ENCODE measurements at regions not wholly inside any gene's neighbourhood (a gene's known extent, or its start where the extent isn't known, plus 50 kb on each side); places are given as distances from the start of the nearest gene placed in this dataset.

DNA sequence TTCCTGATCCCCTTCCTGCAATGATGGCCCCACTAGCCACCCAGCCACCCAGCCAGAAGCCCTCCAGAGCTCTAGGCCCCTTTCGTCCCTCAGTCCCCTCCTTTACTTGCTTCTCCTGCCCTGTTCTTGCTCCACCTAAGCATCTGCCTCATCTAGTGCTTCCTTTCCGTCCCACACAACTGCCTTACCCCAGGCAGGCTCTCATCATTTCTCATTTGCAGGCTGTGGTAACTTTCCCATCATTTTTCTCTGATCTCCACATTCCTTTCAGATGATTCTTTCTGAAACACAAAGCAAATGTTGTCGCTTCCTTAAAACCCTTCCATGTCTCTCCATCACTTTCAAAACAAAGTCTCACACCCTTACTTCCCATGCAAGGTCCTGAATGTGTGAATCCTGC is 459.8 kb downstream of the METTL4 start (continued):
- TF ChIP-seq, protein P1, sequence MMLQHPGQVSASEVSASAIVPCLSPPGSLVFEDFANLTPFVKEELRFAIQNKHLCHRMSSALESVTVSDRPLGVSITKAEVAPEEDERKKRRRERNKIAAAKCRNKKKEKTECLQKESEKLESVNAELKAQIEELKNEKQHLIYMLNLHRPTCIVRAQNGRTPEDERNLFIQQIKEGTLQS (IDR thresholded peaks at IDR 0.05): no peak
- TF ChIP-seq HNF4G (IDR thresholded peaks at IDR 0.05) (no peak), HNF4A (conservative IDR thresholded peaks at IDR 0.05) (no peak), JUND (IDR thresholded peaks at IDR 0.05) (no peak), RAD21 (IDR thresholded peaks at IDR 0.05) (no peak), SP1 (IDR thresholded peaks at IDR 0.05) (no peak), FOXA1 (IDR thresholded peaks at IDR 0.05) (no peak), FOXA2 (IDR thresholded peaks at IDR 0.05) (no peak), EGR1 (IDR thresholded peaks at IDR 0.05; ENCODE audit: low read depth in 2 of 2) (no peak), RXRA (IDR thresholded peaks at IDR 0.05) (no peak)
- TF ChIP-seq, protein P2, sequence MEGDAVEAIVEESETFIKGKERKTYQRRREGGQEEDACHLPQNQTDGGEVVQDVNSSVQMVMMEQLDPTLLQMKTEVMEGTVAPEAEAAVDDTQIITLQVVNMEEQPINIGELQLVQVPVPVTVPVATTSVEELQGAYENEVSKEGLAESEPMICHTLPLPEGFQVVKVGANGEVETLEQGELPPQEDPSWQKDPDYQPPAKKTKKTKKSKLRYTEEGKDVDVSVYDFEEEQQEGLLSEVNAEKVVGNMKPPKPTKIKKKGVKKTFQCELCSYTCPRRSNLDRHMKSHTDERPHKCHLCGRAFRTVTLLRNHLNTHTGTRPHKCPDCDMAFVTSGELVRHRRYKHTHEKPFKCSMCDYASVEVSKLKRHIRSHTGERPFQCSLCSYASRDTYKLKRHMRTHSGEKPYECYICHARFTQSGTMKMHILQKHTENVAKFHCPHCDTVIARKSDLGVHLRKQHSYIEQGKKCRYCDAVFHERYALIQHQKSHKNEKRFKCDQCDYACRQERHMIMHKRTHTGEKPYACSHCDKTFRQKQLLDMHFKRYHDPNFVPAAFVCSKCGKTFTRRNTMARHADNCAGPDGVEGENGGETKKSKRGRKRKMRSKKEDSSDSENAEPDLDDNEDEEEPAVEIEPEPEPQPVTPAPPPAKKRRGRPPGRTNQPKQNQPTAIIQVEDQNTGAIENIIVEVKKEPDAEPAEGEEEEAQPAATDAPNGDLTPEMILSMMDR (IDR thresholded peaks at IDR 0.05; ENCODE audit: low read depth, low read length, missing input control): no peak

DNA sequence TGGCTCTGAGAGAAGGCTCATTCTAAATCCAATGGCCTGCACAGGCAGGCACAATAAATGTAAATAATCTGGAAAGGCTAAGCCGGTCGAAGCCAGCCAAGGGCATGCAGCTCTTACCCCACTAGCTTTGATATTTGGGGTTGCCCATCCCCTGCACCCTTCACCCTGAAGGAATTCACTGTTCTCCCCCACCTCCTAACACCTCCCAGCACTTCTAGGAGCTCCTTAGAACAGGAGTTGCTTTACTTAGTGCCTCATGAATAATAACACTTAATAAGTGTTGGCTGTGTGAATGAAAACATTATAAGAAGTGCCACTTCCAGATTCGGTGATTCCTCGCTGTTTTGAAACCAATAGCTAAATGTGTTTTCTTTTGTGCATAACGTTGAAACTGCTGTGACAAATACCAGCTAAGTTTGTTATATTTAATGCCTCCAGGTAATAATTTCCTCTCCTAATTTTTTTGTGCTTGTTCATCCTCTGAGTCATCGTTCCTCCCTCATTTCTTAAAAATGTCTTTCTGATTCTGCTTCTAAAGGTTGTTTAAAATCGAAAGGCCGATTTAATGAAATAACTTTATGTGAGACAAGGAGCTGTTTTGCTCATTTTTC is 458.8 kb downstream of the METTL4 start:
- 74% methylated on average over 8 of the region's 8 CpGs for WGBS
- TF ChIP-seq, protein P3, sequence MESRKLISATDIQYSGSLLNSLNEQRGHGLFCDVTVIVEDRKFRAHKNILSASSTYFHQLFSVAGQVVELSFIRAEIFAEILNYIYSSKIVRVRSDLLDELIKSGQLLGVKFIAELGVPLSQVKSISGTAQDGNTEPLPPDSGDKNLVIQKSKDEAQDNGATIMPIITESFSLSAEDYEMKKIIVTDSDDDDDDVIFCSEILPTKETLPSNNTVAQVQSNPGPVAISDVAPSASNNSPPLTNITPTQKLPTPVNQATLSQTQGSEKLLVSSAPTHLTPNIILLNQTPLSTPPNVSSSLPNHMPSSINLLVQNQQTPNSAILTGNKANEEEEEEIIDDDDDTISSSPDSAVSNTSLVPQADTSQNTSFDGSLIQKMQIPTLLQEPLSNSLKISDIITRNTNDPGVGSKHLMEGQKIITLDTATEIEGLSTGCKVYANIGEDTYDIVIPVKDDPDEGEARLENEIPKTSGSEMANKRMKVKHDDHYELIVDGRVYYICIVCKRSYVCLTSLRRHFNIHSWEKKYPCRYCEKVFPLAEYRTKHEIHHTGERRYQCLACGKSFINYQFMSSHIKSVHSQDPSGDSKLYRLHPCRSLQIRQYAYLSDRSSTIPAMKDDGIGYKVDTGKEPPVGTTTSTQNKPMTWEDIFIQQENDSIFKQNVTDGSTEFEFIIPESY (IDR thresholded peaks at IDR 0.05): no peak
- TF ChIP-seq NR2F2 (IDR thresholded peaks at IDR 0.05) (no peak), JUND (IDR thresholded peaks at IDR 0.05) (no peak), YY1 (IDR thresholded peaks at IDR 0.05) (no peak), RAD21 (IDR thresholded peaks at IDR 0.05) (no peak)
- TF ChIP-seq, protein P2 (IDR thresholded peaks at IDR 0.05; ENCODE audit: low read depth, low read length, missing input control): no peak

DNA sequence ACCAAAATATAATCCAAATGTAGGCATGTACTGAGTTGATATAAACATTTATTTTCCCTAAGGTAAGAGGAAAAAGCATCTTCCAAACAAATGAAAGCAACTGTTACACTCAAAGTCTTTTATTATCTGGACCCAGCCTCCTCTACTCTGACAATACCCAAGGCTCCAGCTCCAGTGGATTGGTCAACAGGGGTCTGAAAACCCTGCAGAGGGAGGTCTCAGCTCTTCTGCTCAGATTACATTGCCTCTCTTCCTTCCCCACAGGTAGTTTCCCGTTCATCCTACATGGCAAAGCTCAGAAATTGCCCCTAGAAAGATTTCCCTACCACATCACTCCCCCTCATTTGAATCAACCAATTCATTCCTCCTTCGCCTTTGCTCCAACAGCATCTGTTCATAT is 457.0 kb downstream of the METTL4 start:
- DNase-seq (ENCODE audit: low spot score): no peak
- TF ChIP-seq, protein P4, sequence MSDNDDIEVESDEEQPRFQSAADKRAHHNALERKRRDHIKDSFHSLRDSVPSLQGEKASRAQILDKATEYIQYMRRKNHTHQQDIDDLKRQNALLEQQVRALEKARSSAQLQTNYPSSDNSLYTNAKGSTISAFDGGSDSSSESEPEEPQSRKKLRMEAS (IDR thresholded peaks at IDR 0.05): no peak
- TF ChIP-seq HNF4G (IDR thresholded peaks at IDR 0.05) (no peak), TAF1 (conservative IDR thresholded peaks at IDR 0.05) (no peak), SP1 (IDR thresholded peaks at IDR 0.05) (no peak), FOXA2 (IDR thresholded peaks at IDR 0.05) (no peak), FOXA1 (IDR thresholded peaks at IDR 0.05) (no peak), RAD21 (IDR thresholded peaks at IDR 0.05) (no peak)
- TF ChIP-seq, protein P5, sequence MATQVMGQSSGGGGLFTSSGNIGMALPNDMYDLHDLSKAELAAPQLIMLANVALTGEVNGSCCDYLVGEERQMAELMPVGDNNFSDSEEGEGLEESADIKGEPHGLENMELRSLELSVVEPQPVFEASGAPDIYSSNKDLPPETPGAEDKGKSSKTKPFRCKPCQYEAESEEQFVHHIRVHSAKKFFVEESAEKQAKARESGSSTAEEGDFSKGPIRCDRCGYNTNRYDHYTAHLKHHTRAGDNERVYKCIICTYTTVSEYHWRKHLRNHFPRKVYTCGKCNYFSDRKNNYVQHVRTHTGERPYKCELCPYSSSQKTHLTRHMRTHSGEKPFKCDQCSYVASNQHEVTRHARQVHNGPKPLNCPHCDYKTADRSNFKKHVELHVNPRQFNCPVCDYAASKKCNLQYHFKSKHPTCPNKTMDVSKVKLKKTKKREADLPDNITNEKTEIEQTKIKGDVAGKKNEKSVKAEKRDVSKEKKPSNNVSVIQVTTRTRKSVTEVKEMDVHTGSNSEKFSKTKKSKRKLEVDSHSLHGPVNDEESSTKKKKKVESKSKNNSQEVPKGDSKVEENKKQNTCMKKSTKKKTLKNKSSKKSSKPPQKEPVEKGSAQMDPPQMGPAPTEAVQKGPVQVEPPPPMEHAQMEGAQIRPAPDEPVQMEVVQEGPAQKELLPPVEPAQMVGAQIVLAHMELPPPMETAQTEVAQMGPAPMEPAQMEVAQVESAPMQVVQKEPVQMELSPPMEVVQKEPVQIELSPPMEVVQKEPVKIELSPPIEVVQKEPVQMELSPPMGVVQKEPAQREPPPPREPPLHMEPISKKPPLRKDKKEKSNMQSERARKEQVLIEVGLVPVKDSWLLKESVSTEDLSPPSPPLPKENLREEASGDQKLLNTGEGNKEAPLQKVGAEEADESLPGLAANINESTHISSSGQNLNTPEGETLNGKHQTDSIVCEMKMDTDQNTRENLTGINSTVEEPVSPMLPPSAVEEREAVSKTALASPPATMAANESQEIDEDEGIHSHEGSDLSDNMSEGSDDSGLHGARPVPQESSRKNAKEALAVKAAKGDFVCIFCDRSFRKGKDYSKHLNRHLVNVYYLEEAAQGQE (IDR thresholded peaks at IDR 0.05): no peak
- TF ChIP-seq, protein P3 (IDR thresholded peaks at IDR 0.05): no peak
- 43% methylated on average over 2 of the region's 2 CpGs for WGBS
- Histone ChIP-seq H3K27me3 (ENCODE audit: control insufficient read depth in 4 of 4, insufficient read depth in 4 of 4, low read length in 3 of 4) (no peaks in the 10 kb centered on the region), H3K36me3 (ENCODE audit: control insufficient read depth in 4 of 4, insufficient read depth in 3 of 4, low read depth in 1 of 4, low read length in 3 of 4) (no peaks in the 10 kb centered on the region), H3K9ac (ENCODE audit: low read depth in 1 of 2, low read length in 2 of 2) (no peak overlapping the region), H3K4me3 (ENCODE audit: low read depth in 1 of 3, low read length in 3 of 3) (no peak overlapping the region), H3K27ac (ENCODE audit: low read depth in 1 of 2, low read length in 2 of 2) (no peak overlapping the region), H3K4me1 (ENCODE audit: control insufficient read depth in 4 of 4, insufficient read depth in 4 of 4, low read length in 3 of 4) (no peaks in the 10 kb centered on the region), H3K9me3 (ENCODE audit: control insufficient read depth in 4 of 4, low read length in 3 of 4) (no peaks in the 10 kb centered on the region)

More for the DNA sequence above, 458.8 kb downstream of the METTL4 start:
- Histone ChIP-seq H3K27ac (ENCODE audit: low read depth in 1 of 2, low read length in 2 of 2) (no peak overlapping the region), H3K4me1 (ENCODE audit: control insufficient read depth in 4 of 4, insufficient read depth in 4 of 4, low read length in 3 of 4) (no peaks in the 10 kb centered on the region), H3K9me3 (ENCODE audit: control insufficient read depth in 4 of 4, low read length in 3 of 4) (no peaks in the 10 kb centered on the region), H3K4me3 (ENCODE audit: low read depth in 1 of 3, low read length in 3 of 3) (no peak overlapping the region), H3K9ac (ENCODE audit: low read depth in 1 of 2, low read length in 2 of 2) (no peak overlapping the region), H3K36me3 (ENCODE audit: control insufficient read depth in 4 of 4, insufficient read depth in 3 of 4, low read depth in 1 of 4, low read length in 3 of 4) (no peaks in the 10 kb centered on the region), H3K27me3 (ENCODE audit: control insufficient read depth in 4 of 4, insufficient read depth in 4 of 4, low read length in 3 of 4) (no peaks in the 10 kb centered on the region)
- no peak for DNase-seq (ENCODE audit: low spot score)
